Natural killer cell (primary cell): ENCODE measurements at regions not wholly inside any gene's neighbourhood (a gene's known extent, or its start where the extent isn't known, plus 50 kb on each side); places are given as distances from the start of the nearest gene placed in this dataset.

Experiments used
- ATAC-seq, 3 donors: fragments of 150-1000 bp in 2 of 3; fragments of 200-7000 bp in 1 of 3; cut with Tn5 transposase; 1 replicate in 1 of 3; 2 replicates in 2 of 3; pipeline ENCODE4 v1.10.0; 2021; ENCODE audit warnings: mild to moderate bottlenecking in 2 of 3, moderate library complexity in 2 of 3
- DNase-seq, 2 donors: peaks; one replicate each; pipeline versions ENCODE4 v3.0.0 to v3.0.0-alpha.2; 2013 to 2021; ENCODE audit warnings: mixed read lengths in 1 of 2
- H3K27ac ChIP-seq: one replicate; pipeline ENCODE4 v1.5.1; 2013; ENCODE audit warnings: mild to moderate bottlenecking, low read length
- H3K27me3 ChIP-seq: one replicate; pipeline ENCODE4 v1.6.1; 2013; ENCODE audit warnings: low read length; ENCODE audit not compliant: control insufficient read depth, insufficient read depth
- H3K36me3 ChIP-seq: one replicate; pipeline ENCODE4 v1.6.1; 2013; ENCODE audit warnings: low read length; ENCODE audit not compliant: control insufficient read depth, insufficient read depth
- H3K4me1 ChIP-seq: one replicate; pipeline ENCODE4 v1.6.1; 2013; ENCODE audit warnings: low read length; ENCODE audit not compliant: control insufficient read depth, insufficient read depth
- H3K4me3 ChIP-seq: one replicate; pipeline ENCODE4 v1.5.1; 2013; ENCODE audit warnings: low read length
- H3K9me3 ChIP-seq: one replicate; pipeline ENCODE4 v1.6.1; 2013; ENCODE audit warnings: low read length; ENCODE audit not compliant: control insufficient read depth, insufficient read depth
- H3K27ac Mint-ChIP-seq, 2 donors: one replicate each; pipeline ENCODE4 v1.8.0; 2022; ENCODE audit warnings: mild to moderate bottlenecking in 2 of 2, mixed read lengths in 2 of 2, moderate library complexity in 1 of 2
- H3K27me3 Mint-ChIP-seq, 2 donors: one replicate each; pipeline ENCODE4 v1.8.0; 2022; ENCODE audit warnings: low read depth in 2 of 2, mixed read lengths in 2 of 2
- H3K36me3 Mint-ChIP-seq: one replicate; pipeline ENCODE4 v1.8.0; 2022; ENCODE audit warnings: mixed read lengths
- H3K4me1 Mint-ChIP-seq, 2 donors: one replicate each; pipeline ENCODE4 v1.8.0; 2022; ENCODE audit warnings: mixed read lengths in 2 of 2
- H3K4me3 Mint-ChIP-seq: one replicate; pipeline ENCODE4 v1.8.0; 2022; ENCODE audit warnings: mild to moderate bottlenecking, moderate library complexity, mixed read lengths
- H3K9me3 Mint-ChIP-seq, 2 donors: one replicate each; pipeline ENCODE4 v1.8.0; 2022; ENCODE audit warnings: mixed read lengths in 2 of 2
- CTCF ChIP-seq: fragments of 200-600 bp; IDR thresholded peaks from one replicate; pipeline ENCODE4 v1.8.0; 2022; ENCODE audit warnings: antibody characterized with exemption
- WGBS: methylation state at CpG from one replicate; pipeline ENCODE4 v1.1.7; 2013; ENCODE audit warnings: missing lambda C conversion rate; ENCODE audit not compliant: insufficient coverage; 5-methylcytosine and 5-hydroxymethylcytosine counted together
- intact Hi-C: fragments of 100-400 bp; cut with micrococcal nuclease; formaldehyde crosslinking; loops from one replicate; pipeline ENCODE4 v1.14.2; 2022

GRCh38 chr14:22386924-22387775 is 201.9 kb downstream of the DAD1 start:
- H3K9me3 ChIP-seq = no peaks in the 10 kb centered on the region
- Mint-ChIP-seq H3K4me3 (no peak overlapping the region), H3K27ac (peak overlapping the region; percentile 73 to 77), H3K27me3 (no peaks in the 10 kb centered on the region), H3K4me1 (peaks cover 36% of the 10 kb centered on the region in 2 donors), H3K9me3 (no peaks in the 10 kb centered on the region), H3K36me3 (no peaks in the 10 kb centered on the region)
- H3K36me3 ChIP-seq = no peaks in the 10 kb centered on the region
- peak; percentile 58 to 64 for DNase-seq
- intact Hi-C loops = loop anchor here (1.0 to 10.0 kb wide), 7 partner anchors 86 to 668 kb away; partner anchors contain the start of genes AJUBA and CDH24
- no peaks in the 10 kb centered on the region for H3K27me3 ChIP-seq
- peaks cover 33% of the 10 kb centered on the region for H3K4me1 ChIP-seq
- peak; percentile 59 to 69 (median 63) for ATAC-seq
- 64% methylated on average over 22 of the region's 22 CpGs for WGBS
- H3K27ac ChIP-seq = no peak overlapping the region
- H3K4me3 ChIP-seq = no peak overlapping the region
- peak; percentile 89 for TF ChIP-seq CTCF

GRCh38 chr14:22384974-22385526 is 204.0 kb downstream of the DAD1 start:
- intact Hi-C loops = loop anchor here (10.0 kb wide), 1 partner anchor 670 kb away; the partner anchor contains the start of gene CDH24
- H3K27ac ChIP-seq = peak overlapping the region; percentile 26
- no peaks in the 10 kb centered on the region for H3K27me3 ChIP-seq
- DNase-seq = no peak
- H3K27ac Mint-ChIP-seq = no peak overlapping the region
- peaks cover 26% of the 10 kb centered on the region for H3K4me1 ChIP-seq
- H3K27me3 Mint-ChIP-seq = no peaks in the 10 kb centered on the region
- no peak overlapping the region for H3K4me3 Mint-ChIP-seq
- H3K4me1 Mint-ChIP-seq = peaks cover 17 to 18% of the 10 kb centered on the region in 2 donors
- no peak for TF ChIP-seq CTCF
- WGBS = 90% methylated on average over 2 of the region's 2 CpGs
- no peaks in the 10 kb centered on the region for H3K36me3 Mint-ChIP-seq
- no peaks in the 10 kb centered on the region for H3K36me3 ChIP-seq
- no peak for ATAC-seq
- no peak overlapping the region for H3K4me3 ChIP-seq
- no peaks in the 10 kb centered on the region for H3K9me3 ChIP-seq
- H3K9me3 Mint-ChIP-seq = no peaks in the 10 kb centered on the region

- DNase-seq (no peak), ATAC-seq (no peak)
- intact Hi-C loops = loop anchor here (10.0 kb wide), 1 partner anchor 671 kb away; the partner anchor contains the start of gene CDH24
- Mint-ChIP-seq H3K4me1 (peaks cover 14 to 15% of the 10 kb centered on the region in 2 donors), H3K36me3 (no peaks in the 10 kb centered on the region), H3K9me3 (no peaks in the 10 kb centered on the region), H3K27me3 (no peaks in the 10 kb centered on the region), H3K27ac (peak overlapping the region in 1 of 2 donors; percentile 39), H3K4me3 (no peak overlapping the region)
- H3K4me1 ChIP-seq = peaks cover 26% of the 10 kb centered on the region
- peak overlapping the region; percentile 71 for H3K27ac ChIP-seq
- no peaks in the 10 kb centered on the region for H3K9me3 ChIP-seq
- TF ChIP-seq CTCF = no peak
- WGBS = 100% methylated on average over 1 of the region's 2 CpGs
- H3K36me3 ChIP-seq = no peaks in the 10 kb centered on the region
- no peaks in the 10 kb centered on the region for H3K27me3 ChIP-seq
- no peak overlapping the region for H3K4me3 ChIP-seq
These were observed 204.9 kb downstream of the DAD1 start for GRCh38 chr14:22384167-22384549.
